Endodermal cell (in vitro differentiated cells): ENCODE measurements at regions not wholly inside any gene's neighbourhood (a gene's known extent, or its start where the extent isn't known, plus 50 kb on each side); places are given as distances from the start of the nearest gene placed in this dataset.

Experiments
- DNase-seq: peaks from one replicate; pipeline ENCODE4 v3.0.0-alpha.2; 2017
- H3K27ac ChIP-seq: 2 replicates; pipeline ENCODE4 v1.5.1; 2013; ENCODE audit warnings: mild to moderate bottlenecking, low read depth, low read length, moderate library complexity
- H3K27me3 ChIP-seq: 2 replicates; pipeline ENCODE4 v1.6.1; 2013; ENCODE audit warnings: mild to moderate bottlenecking, low read length, moderate library complexity; ENCODE audit not compliant: insufficient read depth, control insufficient read depth, poor library complexity, severe bottlenecking
- H3K36me3 ChIP-seq: 2 replicates; pipeline ENCODE4 v1.7.0; 2013; ENCODE audit warnings: mild to moderate bottlenecking, low read length, moderate library complexity; ENCODE audit not compliant: control insufficient read depth, insufficient read depth
- H3K4me1 ChIP-seq: one replicate; pipeline ENCODE4 v1.7.0; 2013; ENCODE audit warnings: low read length; ENCODE audit not compliant: control insufficient read depth, insufficient read depth
- H3K4me3 ChIP-seq: 2 replicates; pipeline ENCODE4 v1.5.1; 2013; ENCODE audit warnings: mild to moderate bottlenecking, low read length, moderate library complexity
- H3K9ac ChIP-seq: 2 replicates; pipeline ENCODE4 v1.6.1; 2013; ENCODE audit warnings: mild to moderate bottlenecking, low read length, moderate library complexity; ENCODE audit not compliant: poor library complexity, severe bottlenecking; ENCODE audit errors: extremely low read depth
- H3K9me3 ChIP-seq: 2 replicates; pipeline ENCODE4 v1.6.1; 2013; ENCODE audit warnings: mild to moderate bottlenecking, low read length, moderate library complexity; ENCODE audit not compliant: control insufficient read depth
- H3K27ac Mint-ChIP-seq: 2 replicates; pipeline ENCODE4 v1.8.0; 2020; ENCODE audit warnings: mixed read lengths
- H3K27me3 Mint-ChIP-seq: 2 replicates; pipeline ENCODE4 v1.8.0; 2021; ENCODE audit warnings: mild to moderate bottlenecking, mixed read lengths; ENCODE audit not compliant: insufficient read depth
- H3K36me3 Mint-ChIP-seq: 2 replicates; pipeline ENCODE4 v1.8.0; 2020; ENCODE audit warnings: low read depth, mixed read lengths
- H3K4me1 Mint-ChIP-seq: 2 replicates; pipeline ENCODE4 v1.8.0; 2020; ENCODE audit warnings: mixed read lengths
- H3K4me3 Mint-ChIP-seq: 2 replicates; pipeline ENCODE4 v1.8.0; 2020; ENCODE audit warnings: mild to moderate bottlenecking, moderate library complexity, mixed read lengths
- H3K9me3 Mint-ChIP-seq: 2 replicates; pipeline ENCODE4 v1.8.0; 2020; ENCODE audit warnings: mild to moderate bottlenecking, mixed read lengths
- CTCF ChIP-seq: fragments of 200-600 bp; sonication (generic); conservative IDR thresholded peaks from 2 replicates; pipeline ENCODE4 v1.5.0; 2021; ENCODE audit warnings: antibody characterized with exemption, mild to moderate bottlenecking
- whole genome bisulfite sequencing, 2 experiments: methylation state at CpG; one replicate each; pipeline versions ENCODE4 v1.1.5 to v1.1.7; 2013; ENCODE audit warnings: missing lambda C conversion rate in 2 of 2, mixed read lengths in 1 of 2; ENCODE audit not compliant: insufficient coverage in 1 of 2, insufficient read length in 1 of 2; 5-methylcytosine and 5-hydroxymethylcytosine counted together

DNA sequence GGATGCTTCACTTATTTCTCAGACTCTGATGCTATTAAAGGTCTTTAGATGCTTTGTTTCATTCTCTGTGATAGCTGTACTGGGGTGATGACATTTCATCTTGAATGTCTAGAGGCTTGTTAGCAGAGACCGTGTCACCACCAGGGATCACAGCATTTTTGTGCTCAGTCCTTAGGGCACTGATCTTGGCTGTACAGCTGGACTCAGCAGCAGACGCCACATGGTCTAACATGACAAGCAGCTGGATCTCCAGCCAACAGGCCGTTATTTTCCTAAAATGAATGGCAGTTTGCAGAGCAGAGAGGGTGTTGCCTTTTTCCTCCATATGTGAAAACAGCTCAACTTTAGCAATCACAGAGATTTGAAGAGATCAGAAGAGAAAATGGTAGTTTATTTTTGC, 491.8 kb downstream of the CDH2 start:
- no peaks in the 10 kb centered on the region for H3K4me1 ChIP-seq
- Mint-ChIP-seq H3K9me3 (peaks cover 6% of the 10 kb centered on the region), H3K36me3 (no peaks in the 10 kb centered on the region), H3K4me3 (no peak overlapping the region), H3K27me3 (no peaks in the 10 kb centered on the region), H3K27ac (no peak overlapping the region), H3K4me1 (peaks cover 7% of the 10 kb centered on the region)
- no peaks in the 10 kb centered on the region for H3K36me3 ChIP-seq
- no peak for DNase-seq
- no peak overlapping the region for H3K4me3 ChIP-seq
- no peaks in the 10 kb centered on the region for H3K27me3 ChIP-seq
- TF ChIP-seq CTCF, result no peak
- H3K9ac ChIP-seq, result no peak overlapping the region
- peaks cover 21% of the 10 kb centered on the region for H3K9me3 ChIP-seq
- WGBS, 2 experiments, result 80 to 89% methylated on average over 2 to 3 of the region's 3 CpGs
- no peak overlapping the region for H3K27ac ChIP-seq

- Mint-ChIP-seq H3K4me3 (no peak overlapping the region), H3K27ac (no peak overlapping the region), H3K9me3 (peaks cover 15% of the 10 kb centered on the region), H3K4me1 (no peaks in the 10 kb centered on the region), H3K27me3 (no peaks in the 10 kb centered on the region), H3K36me3 (no peaks in the 10 kb centered on the region)
- Histone ChIP-seq H3K9me3 (no peaks in the 10 kb centered on the region), H3K27ac (no peak overlapping the region), H3K36me3 (no peaks in the 10 kb centered on the region), H3K4me3 (no peak overlapping the region), H3K4me1 (no peaks in the 10 kb centered on the region), H3K27me3 (peaks cover 5% of the 10 kb centered on the region), H3K9ac (no peak overlapping the region)
- no peak for TF ChIP-seq CTCF
- WGBS, 2 experiments, result 90 to 93% methylated on average over 3 of the region's 3 CpGs
- no peak for DNase-seq
Measured at GRCh38 chr18:27674411-27674810, 489.3 kb upstream of the CHST9 start.

DNA sequence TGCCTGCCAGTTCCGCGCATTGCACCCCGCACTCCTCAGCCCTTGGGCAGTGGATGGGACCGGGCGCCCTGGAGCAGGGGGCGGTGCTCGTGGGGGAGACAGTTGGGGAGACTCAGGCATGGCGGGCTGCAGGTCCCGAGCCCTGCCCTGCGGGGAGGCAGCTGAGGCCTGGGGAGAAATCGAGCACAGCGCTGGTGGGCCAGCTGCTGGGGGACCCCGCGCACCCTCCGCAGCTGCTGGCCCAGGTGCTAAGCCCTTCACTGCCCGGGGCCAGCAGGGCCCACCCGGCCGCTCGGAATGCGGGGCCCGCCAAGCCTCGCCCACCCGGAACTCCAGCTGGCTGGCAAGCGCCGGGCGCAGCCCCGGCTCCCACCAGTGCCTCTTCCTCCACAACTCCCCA, 488.8 kb upstream of the CHST9 start:
- no peaks in the 10 kb centered on the region for H3K36me3 Mint-ChIP-seq
- no peaks in the 10 kb centered on the region for H3K27me3 Mint-ChIP-seq
- no peaks in the 10 kb centered on the region for H3K4me1 ChIP-seq
- no peak overlapping the region for H3K4me3 ChIP-seq
- H3K27ac Mint-ChIP-seq, result no peak overlapping the region
- H3K4me3 Mint-ChIP-seq, result no peak overlapping the region
- TF ChIP-seq CTCF, result no peak
- WGBS, 2 experiments, result 93 to 97% methylated on average over 11 to 27 of the region's 27 CpGs
- H3K9ac ChIP-seq, result no peak overlapping the region
- DNase-seq, result no peak
- peaks cover 2% of the 10 kb centered on the region for H3K4me1 Mint-ChIP-seq
- no peak overlapping the region for H3K27ac ChIP-seq
- H3K27me3 ChIP-seq, result peaks cover 5% of the 10 kb centered on the region
- H3K9me3 Mint-ChIP-seq, result peaks cover 15% of the 10 kb centered on the region
- H3K9me3 ChIP-seq, result no peaks in the 10 kb centered on the region
- H3K36me3 ChIP-seq, result no peaks in the 10 kb centered on the region
